A549 (cell line): ENCODE measurements at regions not wholly inside any gene's neighbourhood (a gene's known extent, or its start where the extent isn't known, plus 50 kb on each side); places are given as distances from the start of the nearest gene placed in this dataset.

Source experiments
- ATAC-seq, 2 experiments: fragments of 200-7000 bp in 1 of 2; fragments of >200 bp in 1 of 2; cut with Nextera tagmentation in 1 of 2; cut with Tn5 transposase in 1 of 2; 3 replicates each; pipeline versions ENCODE4 v1.8.0 to v1.9.1; 2018 to 2020; ENCODE audit warnings: mild to moderate bottlenecking in 1 of 2, moderate library complexity in 1 of 2
- CTCF ChIA-PET: fragments of 300-600 bp; sonication (Branson Sonifier 250); formaldehyde crosslinking; extraction: SDS; loops from one replicate; lab custom pipeline; 2021; ENCODE audit warnings: antibody characterized with exemption, inconsistent platforms; lab: Yijun Ruan, JAX
- POLR2A ChIA-PET: fragments of 350-600 bp; formaldehyde crosslinking; extraction: SDS; loops from one replicate; lab custom pipeline; 2021; ENCODE audit warnings: antibody characterized with exemption, inconsistent platforms; lab: Yijun Ruan, JAX
- DNase-seq, 2 experiments: peaks; one replicate each; pipeline versions ENCODE4 v3.0.0 to v3.0.0-alpha.2; 2011 to 2016; ENCODE audit warnings: low read depth in 1 of 2, low spot score in 1 of 2
- FAIRE-seq: peaks from 2 replicates; lab custom pipeline; 2011; peaks lifted over from hg19 to GRCh38; lab: Jason Lieb, UNC
- H3K27ac ChIP-seq, 2 experiments: fragments of >200 bp; sonication (Bioruptor Twin); formaldehyde crosslinking; 3 replicates each; pipeline ENCODE4 v1.5.1; 2016 to 2017
- H3K4me1 ChIP-seq: fragments of >200 bp; sonication (Bioruptor Twin); formaldehyde crosslinking; 3 replicates; pipeline ENCODE4 v1.6.1; 2016
- H3K4me2 ChIP-seq: fragments of >200 bp; sonication (Bioruptor Twin); formaldehyde crosslinking; 3 replicates; pipeline ENCODE4 v1.6.1; 2016
- H3K4me3 ChIP-seq: fragments of >200 bp; sonication (Bioruptor Twin); formaldehyde crosslinking; 3 replicates; pipeline ENCODE4 v1.5.1; 2016
- H3K9me3 ChIP-seq: fragments of >200 bp; sonication (Bioruptor Twin); formaldehyde crosslinking; 3 replicates; pipeline ENCODE4 v1.6.1; 2016
- ATOH8 ChIP-seq: fragments of 250-450 bp; sonication (Bioruptor Pico); IDR thresholded peaks from 2 replicates; pipeline ENCODE4 v1.5.0; 2020; ENCODE audit warnings: low read depth, mild to moderate bottlenecking, moderate library complexity
- CHD4 ChIP-seq: fragments of 200-600 bp; sonication (generic); IDR thresholded peaks from 2 replicates; pipeline ENCODE4 v1.6.1; 2016; ENCODE audit warnings: antibody characterized with exemption, mild to moderate bottlenecking, borderline replicate concordance
- CTCF ChIP-seq: fragments of >200 bp; sonication (Bioruptor Twin); formaldehyde crosslinking; IDR thresholded peaks from 3 replicates; pipeline ENCODE4 v1.5.1; 2016
- EHF ChIP-seq: fragments of 250-450 bp; sonication (Bioruptor Pico); IDR thresholded peaks from 2 replicates; pipeline ENCODE4 v1.5.0; 2020; ENCODE audit warnings: mild to moderate bottlenecking
- ELK1 ChIP-seq: fragments of 150-350 bp; IDR thresholded peaks from 2 replicates; pipeline ENCODE4 v1.6.1; 2014; ENCODE audit warnings: low read depth, mild to moderate bottlenecking, low read length
- FOSB ChIP-seq: fragments of 250-450 bp; sonication (Bioruptor Pico); IDR thresholded peaks from 2 replicates; pipeline ENCODE4 v1.5.0; 2020; ENCODE audit warnings: mild to moderate bottlenecking, moderate library complexity
- FOSL2 ChIP-seq, 2 experiments: fragments of 450-650 bp in 1 of 2; fragments of >200 bp in 1 of 2; sonication (Bioruptor Twin) in 1 of 2; formaldehyde crosslinking; IDR thresholded peaks; 2 replicates each; pipeline versions ENCODE4 v1.5.0 to v1.6.1; 2016 to 2020; ENCODE audit warnings: mild to moderate bottlenecking in 1 of 2, moderate library complexity in 1 of 2
- HMGXB4 ChIP-seq: fragments of 250-450 bp; sonication (Bioruptor Pico); IDR thresholded peaks from 2 replicates; pipeline ENCODE4 v1.5.0; 2021; ENCODE audit warnings: mild to moderate bottlenecking, moderate library complexity, borderline replicate concordance
- HOXB13 ChIP-seq: fragments of 250-450 bp; sonication (Bioruptor Pico); IDR thresholded peaks from 2 replicates; pipeline ENCODE4 v1.5.0; 2020; ENCODE audit warnings: low read depth, mild to moderate bottlenecking, moderate library complexity
- JUNB ChIP-seq: fragments of >200 bp; sonication (Bioruptor Twin); formaldehyde crosslinking; IDR thresholded peaks from 2 replicates; pipeline ENCODE4 v1.6.1; 2016
- NFE2L2 ChIP-seq: fragments of 150-350 bp; conservative IDR thresholded peaks from 2 replicates; pipeline ENCODE4 v1.6.1; 2014; ENCODE audit warnings: low read length
- NR3C1 ChIP-seq: fragments of >200 bp; sonication (Bioruptor Twin); formaldehyde crosslinking; IDR thresholded peaks from 3 replicates; pipeline ENCODE4 v1.6.1; 2017
- POLR2A ChIP-seq: IDR thresholded peaks from 2 replicates; pipeline ENCODE4 v1.6.1; 2012; ENCODE audit warnings: mild to moderate bottlenecking, low read length
- RAD21 ChIP-seq, 2 experiments: fragments of >200 bp in 1 of 2; sonication (Bioruptor Twin) in 1 of 2; formaldehyde crosslinking in 1 of 2; IDR thresholded peaks in 1 of 2; conservative IDR thresholded peaks in 1 of 2; 2 replicates in 1 of 2; 3 replicates in 1 of 2; pipeline ENCODE4 v1.6.1; 2012 to 2018; ENCODE audit warnings: inconsistent platforms in 1 of 2
- RARB ChIP-seq: fragments of 250-450 bp; sonication (Bioruptor Pico); IDR thresholded peaks from 2 replicates; pipeline ENCODE4 v1.8.0; 2021; ENCODE audit warnings: mild to moderate bottlenecking, moderate library complexity
- REST ChIP-seq: fragments of 200-600 bp; sonication (generic); IDR thresholded peaks from 2 replicates; pipeline ENCODE4 v1.6.1; 2016; ENCODE audit warnings: antibody characterized with exemption, mild to moderate bottlenecking, moderate library complexity
- SREBF2 ChIP-seq: fragments of 450-650 bp; IDR thresholded peaks from 2 replicates; pipeline ENCODE4 v1.6.1; 2014; ENCODE audit warnings: mild to moderate bottlenecking, moderate library complexity
- ZC3H11A ChIP-seq: fragments of 450-650 bp; IDR thresholded peaks from 2 replicates; pipeline ENCODE4 v1.6.1; 2014; ENCODE audit warnings: antibody characterized with exemption, mild to moderate bottlenecking
- ZSCAN20 ChIP-seq: fragments of 250-450 bp; sonication (Bioruptor Pico); IDR thresholded peaks from 2 replicates; pipeline ENCODE4 v1.8.0; 2022; ENCODE audit warnings: mild to moderate bottlenecking, moderate library complexity
- WGBS: methylation state at CpG from one replicate; pipeline ENCODE4 v1.1.6; 2017; ENCODE audit errors: missing lambda C conversion rate; 5-methylcytosine and 5-hydroxymethylcytosine counted together

GRCh38 chr5:174281855-174282254 is 236.3 kb downstream of the NSG2 start:
- FAIRE-seq: no peak
- 2% methylated on average over 5 of the region's 5 CpGs for WGBS
- no peak for ATAC-seq
- CTCF ChIA-PET: interaction anchor here (1.0 to 1.8 kb wide), 2 partner anchors 32 to 236 kb away, joined by 3 to 5 read pairs; partner anchors contain the start of gene NSG2
- no peak overlapping the region for H3K4me3 ChIP-seq
- TF ChIP-seq CTCF (no peak), HOXB13 (CRISPR knock-in tag) (no peak), ZSCAN20 (CRISPR knock-in tag) (no peak), NFE2L2 (no peak), EHF (CRISPR knock-in tag) (no peak), SREBF2 (no peak), RAD21 (conservative IDR thresholded peaks at IDR 0.05 in 1 of 2, IDR thresholded peaks at IDR 0.05 in 1 of 2) (no peak), POLR2A (no peak), RARB (CRISPR knock-in tag) (no peak), ELK1 (no peak), FOSL2 (IDR thresholded peaks at IDR 0.05) (no peak), FOSL2 (CRISPR knock-in tag; IDR thresholded peaks at IDR 0.05) (no peak), FOSB (CRISPR knock-in tag) (no peak), ZC3H11A (no peak), JUNB (no peak), REST (no peak), NR3C1 (no peak), HMGXB4 (CRISPR knock-in tag) (no peak), CHD4 (no peak), ATOH8 (no peak)
- TF ChIP-seq, all 56 proteins: peak for 0
- POLR2A ChIA-PET: no interaction called here
- DNase-seq: no peak
- peaks cover 3% of the 10 kb centered on the region; the same call in 1 of the 3 replicates for H3K9me3 ChIP-seq
- no peak overlapping the region for H3K4me2 ChIP-seq
- no peak overlapping the region for H3K27ac ChIP-seq
- H3K4me1 ChIP-seq: no peaks in the 10 kb centered on the region
